ENCODE measurements at regions not wholly inside any gene's neighbourhood (a gene's known extent, or its start where the extent isn't known, plus 50 kb on each side); places are given as distances from the start of the nearest gene placed in this dataset.

DNA sequence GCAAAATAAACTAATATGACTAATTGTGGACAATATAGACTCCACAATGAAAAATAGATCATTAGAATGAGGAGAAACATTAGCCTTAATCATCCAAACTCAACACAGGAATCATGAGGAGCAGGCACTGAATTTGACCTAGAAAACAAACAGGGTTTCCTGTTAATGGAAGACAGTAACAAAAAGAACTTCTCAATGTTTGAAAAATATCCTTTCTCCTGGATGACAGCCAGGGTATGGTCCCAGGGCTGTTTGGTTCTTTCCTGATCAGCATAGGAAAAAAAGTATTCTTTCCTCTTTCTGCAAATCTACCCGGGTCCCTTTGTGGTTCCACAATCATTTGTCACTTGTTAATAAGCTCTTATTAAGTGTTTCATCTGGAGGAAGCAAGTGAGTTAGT lies 145.3 kb upstream of the SVIL start:
- Histone ChIP-seq H3K27ac (ENCODE audit: low read depth in 1 of 2, low read length in 2 of 2) (no peak overlapping the region), H3K9me3 (ENCODE audit: control insufficient read depth in 4 of 4, low read length in 3 of 4) (no peaks in the 10 kb centered on the region), H3K9ac (ENCODE audit: low read depth in 1 of 2, low read length in 2 of 2) (no peak overlapping the region), H3K4me3 (ENCODE audit: low read depth in 1 of 3, low read length in 3 of 3) (no peak overlapping the region), H3K4me1 (ENCODE audit: control insufficient read depth in 4 of 4, insufficient read depth in 4 of 4, low read length in 3 of 4) (no peaks in the 10 kb centered on the region), H3K36me3 (ENCODE audit: control insufficient read depth in 4 of 4, insufficient read depth in 3 of 4, low read depth in 1 of 4, low read length in 3 of 4) (no peaks in the 10 kb centered on the region), H3K27me3 (ENCODE audit: control insufficient read depth in 4 of 4, insufficient read depth in 4 of 4, low read length in 3 of 4) (no peaks in the 10 kb centered on the region)
- TF ChIP-seq FOXA2 (IDR thresholded peaks at IDR 0.05) (no peak), HNF4A (conservative IDR thresholded peaks at IDR 0.05) (no peak), YY1 (IDR thresholded peaks at IDR 0.05) (no peak), SP1 (IDR thresholded peaks at IDR 0.05) (no peak), FOXA1 (IDR thresholded peaks at IDR 0.05) (no peak), NR2F2 (IDR thresholded peaks at IDR 0.05) (no peak), HNF4G (IDR thresholded peaks at IDR 0.05) (no peak), GABPA (IDR thresholded peaks at IDR 0.05 in 1 of 2, conservative IDR thresholded peaks at IDR 0.05 in 1 of 2) (no peak), TAF1 (conservative IDR thresholded peaks at IDR 0.05) (no peak), EGR1 (IDR thresholded peaks at IDR 0.05; ENCODE audit: low read depth in 2 of 2) (no peak), JUND (IDR thresholded peaks at IDR 0.05) (no peak), RXRA (IDR thresholded peaks at IDR 0.05) (no peak), RAD21 (IDR thresholded peaks at IDR 0.05) (no peak)
- TF ChIP-seq, protein P1, sequence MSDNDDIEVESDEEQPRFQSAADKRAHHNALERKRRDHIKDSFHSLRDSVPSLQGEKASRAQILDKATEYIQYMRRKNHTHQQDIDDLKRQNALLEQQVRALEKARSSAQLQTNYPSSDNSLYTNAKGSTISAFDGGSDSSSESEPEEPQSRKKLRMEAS (IDR thresholded peaks at IDR 0.05): no peak
- TF ChIP-seq, protein P2, sequence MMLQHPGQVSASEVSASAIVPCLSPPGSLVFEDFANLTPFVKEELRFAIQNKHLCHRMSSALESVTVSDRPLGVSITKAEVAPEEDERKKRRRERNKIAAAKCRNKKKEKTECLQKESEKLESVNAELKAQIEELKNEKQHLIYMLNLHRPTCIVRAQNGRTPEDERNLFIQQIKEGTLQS (IDR thresholded peaks at IDR 0.05): no peak
- TF ChIP-seq, protein P3, sequence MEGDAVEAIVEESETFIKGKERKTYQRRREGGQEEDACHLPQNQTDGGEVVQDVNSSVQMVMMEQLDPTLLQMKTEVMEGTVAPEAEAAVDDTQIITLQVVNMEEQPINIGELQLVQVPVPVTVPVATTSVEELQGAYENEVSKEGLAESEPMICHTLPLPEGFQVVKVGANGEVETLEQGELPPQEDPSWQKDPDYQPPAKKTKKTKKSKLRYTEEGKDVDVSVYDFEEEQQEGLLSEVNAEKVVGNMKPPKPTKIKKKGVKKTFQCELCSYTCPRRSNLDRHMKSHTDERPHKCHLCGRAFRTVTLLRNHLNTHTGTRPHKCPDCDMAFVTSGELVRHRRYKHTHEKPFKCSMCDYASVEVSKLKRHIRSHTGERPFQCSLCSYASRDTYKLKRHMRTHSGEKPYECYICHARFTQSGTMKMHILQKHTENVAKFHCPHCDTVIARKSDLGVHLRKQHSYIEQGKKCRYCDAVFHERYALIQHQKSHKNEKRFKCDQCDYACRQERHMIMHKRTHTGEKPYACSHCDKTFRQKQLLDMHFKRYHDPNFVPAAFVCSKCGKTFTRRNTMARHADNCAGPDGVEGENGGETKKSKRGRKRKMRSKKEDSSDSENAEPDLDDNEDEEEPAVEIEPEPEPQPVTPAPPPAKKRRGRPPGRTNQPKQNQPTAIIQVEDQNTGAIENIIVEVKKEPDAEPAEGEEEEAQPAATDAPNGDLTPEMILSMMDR (IDR thresholded peaks at IDR 0.05; ENCODE audit: low read depth, low read length, missing input control): no peak
- TF ChIP-seq, protein P4, sequence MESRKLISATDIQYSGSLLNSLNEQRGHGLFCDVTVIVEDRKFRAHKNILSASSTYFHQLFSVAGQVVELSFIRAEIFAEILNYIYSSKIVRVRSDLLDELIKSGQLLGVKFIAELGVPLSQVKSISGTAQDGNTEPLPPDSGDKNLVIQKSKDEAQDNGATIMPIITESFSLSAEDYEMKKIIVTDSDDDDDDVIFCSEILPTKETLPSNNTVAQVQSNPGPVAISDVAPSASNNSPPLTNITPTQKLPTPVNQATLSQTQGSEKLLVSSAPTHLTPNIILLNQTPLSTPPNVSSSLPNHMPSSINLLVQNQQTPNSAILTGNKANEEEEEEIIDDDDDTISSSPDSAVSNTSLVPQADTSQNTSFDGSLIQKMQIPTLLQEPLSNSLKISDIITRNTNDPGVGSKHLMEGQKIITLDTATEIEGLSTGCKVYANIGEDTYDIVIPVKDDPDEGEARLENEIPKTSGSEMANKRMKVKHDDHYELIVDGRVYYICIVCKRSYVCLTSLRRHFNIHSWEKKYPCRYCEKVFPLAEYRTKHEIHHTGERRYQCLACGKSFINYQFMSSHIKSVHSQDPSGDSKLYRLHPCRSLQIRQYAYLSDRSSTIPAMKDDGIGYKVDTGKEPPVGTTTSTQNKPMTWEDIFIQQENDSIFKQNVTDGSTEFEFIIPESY (IDR thresholded peaks at IDR 0.05): no peak
- TF ChIP-seq, protein P5, sequence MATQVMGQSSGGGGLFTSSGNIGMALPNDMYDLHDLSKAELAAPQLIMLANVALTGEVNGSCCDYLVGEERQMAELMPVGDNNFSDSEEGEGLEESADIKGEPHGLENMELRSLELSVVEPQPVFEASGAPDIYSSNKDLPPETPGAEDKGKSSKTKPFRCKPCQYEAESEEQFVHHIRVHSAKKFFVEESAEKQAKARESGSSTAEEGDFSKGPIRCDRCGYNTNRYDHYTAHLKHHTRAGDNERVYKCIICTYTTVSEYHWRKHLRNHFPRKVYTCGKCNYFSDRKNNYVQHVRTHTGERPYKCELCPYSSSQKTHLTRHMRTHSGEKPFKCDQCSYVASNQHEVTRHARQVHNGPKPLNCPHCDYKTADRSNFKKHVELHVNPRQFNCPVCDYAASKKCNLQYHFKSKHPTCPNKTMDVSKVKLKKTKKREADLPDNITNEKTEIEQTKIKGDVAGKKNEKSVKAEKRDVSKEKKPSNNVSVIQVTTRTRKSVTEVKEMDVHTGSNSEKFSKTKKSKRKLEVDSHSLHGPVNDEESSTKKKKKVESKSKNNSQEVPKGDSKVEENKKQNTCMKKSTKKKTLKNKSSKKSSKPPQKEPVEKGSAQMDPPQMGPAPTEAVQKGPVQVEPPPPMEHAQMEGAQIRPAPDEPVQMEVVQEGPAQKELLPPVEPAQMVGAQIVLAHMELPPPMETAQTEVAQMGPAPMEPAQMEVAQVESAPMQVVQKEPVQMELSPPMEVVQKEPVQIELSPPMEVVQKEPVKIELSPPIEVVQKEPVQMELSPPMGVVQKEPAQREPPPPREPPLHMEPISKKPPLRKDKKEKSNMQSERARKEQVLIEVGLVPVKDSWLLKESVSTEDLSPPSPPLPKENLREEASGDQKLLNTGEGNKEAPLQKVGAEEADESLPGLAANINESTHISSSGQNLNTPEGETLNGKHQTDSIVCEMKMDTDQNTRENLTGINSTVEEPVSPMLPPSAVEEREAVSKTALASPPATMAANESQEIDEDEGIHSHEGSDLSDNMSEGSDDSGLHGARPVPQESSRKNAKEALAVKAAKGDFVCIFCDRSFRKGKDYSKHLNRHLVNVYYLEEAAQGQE (IDR thresholded peaks at IDR 0.05): no peak
- 52% methylated on average over 1 of the region's 1 CpG for WGBS
- DNase-seq (ENCODE audit: low spot score): no peak
